ENCODE measurements at regions not wholly inside any gene's neighbourhood (a gene's known extent, or its start where the extent isn't known, plus 50 kb on each side); places are given as distances from the start of the nearest gene placed in this dataset.
A peak's percentile ranks its signal among the peaks of the same experiment; 100 is the strongest.

DNA sequence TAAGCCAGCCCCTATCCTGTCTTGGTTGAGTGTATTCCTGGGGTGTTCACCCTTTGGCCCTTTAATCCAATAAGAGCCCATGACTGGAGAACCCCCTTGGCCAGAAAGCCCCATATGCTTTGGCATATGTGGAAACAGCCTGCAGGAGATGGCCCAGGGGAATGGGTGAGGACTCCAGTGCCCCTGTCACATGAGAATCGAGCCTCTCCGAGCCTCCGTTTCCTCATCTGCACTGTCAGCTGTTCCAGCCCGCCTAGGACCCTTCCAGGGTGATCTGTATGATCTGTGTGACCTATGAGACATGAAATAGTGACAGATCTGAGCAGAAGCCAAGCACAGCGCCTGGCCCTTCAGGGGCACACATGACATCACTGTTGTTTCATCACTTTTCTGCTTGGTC is 300.7 kb downstream of the ZNF536 start:
- DNase-seq, result no peak

- DNase-seq, result peak; percentile 14
Observed at GRCh38 chr19:30671622-30672051, 299.5 kb downstream of the ZNF536 start.

GRCh38 chr19:30671367-30671619 is 299.1 kb downstream of the ZNF536 start:
- DNase-seq, result no peak

DNA sequence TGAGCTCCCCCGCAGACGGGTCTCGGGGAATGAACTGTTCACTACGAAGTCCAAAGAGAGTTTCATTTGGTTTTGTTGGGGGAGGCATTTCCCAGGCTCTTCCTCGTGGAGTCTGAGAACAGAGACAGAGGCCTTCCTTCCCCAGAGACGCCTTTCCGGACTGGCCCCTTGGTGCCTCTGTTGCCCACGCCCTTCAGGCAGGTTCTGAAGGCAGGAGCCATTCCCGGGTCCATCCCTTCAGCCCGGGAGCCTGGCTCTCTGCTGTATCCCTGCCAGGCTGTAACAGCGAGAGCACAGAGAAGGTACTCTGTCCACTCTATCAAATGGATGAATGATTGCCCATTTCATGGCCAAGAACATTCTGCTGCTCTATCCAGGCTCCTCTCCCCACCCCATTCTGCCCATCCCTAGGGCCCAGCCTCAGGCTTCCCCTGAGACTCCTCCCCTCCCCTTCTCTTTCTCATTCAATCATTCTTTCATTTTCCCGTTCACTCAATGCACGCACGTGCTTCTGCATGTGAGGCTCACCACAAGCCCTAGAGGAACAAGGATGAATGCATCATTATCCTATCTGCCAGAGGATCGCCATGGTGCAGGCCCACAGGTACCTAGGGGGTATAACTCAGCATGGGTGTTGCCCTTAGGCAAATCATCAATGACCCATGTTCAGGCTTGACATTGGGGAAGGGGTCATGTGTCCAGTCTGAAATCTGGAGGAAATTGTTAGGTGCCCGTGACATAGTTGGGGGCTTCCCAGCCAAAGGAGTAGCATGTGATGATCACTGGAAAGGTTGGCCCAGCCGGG is 298.6 kb downstream of the ZNF536 start:
- DNase-seq, result no peak

GRCh38 chr19:30670011-30670329 is 297.8 kb downstream of the ZNF536 start:
- no peak for DNase-seq

DNA sequence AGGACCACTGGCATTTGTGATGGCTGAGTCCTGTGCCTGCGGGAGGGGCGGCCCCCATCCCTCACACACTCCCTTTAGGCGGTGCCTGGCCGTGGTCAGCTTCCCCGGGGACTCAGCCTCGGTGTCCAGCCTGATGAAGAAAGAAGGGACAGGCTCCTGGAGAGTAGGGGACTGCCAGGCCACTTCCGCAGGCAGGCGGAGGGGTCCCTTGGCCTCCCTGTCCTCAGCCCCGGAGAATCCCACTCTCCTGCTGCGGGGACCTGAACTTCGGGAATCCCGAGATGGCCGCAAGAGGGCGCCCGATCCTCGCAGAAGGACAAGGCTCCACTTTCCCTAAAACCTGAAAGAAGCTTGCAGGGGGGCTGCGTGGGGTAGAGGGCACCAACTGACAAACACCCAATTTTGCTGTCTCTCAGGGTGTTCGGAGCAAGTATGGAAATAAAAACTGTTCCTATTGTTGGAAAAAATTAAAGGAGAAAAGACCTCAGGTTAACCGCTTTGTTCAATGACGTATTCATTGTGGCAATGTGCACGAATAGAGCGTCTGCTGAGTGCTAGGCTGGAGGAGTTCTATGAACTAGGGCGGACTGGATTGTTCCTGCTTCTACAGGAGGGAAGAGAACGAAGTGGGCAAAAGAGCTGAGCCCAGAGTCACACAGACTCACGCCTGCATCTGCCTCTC is 297.3 kb downstream of the ZNF536 start:
- peak; percentile 34 for DNase-seq

- DNase-seq, result no peak
Observed at GRCh38 chr19:30668521-30669155, 296.5 kb downstream of the ZNF536 start.

- no peak for DNase-seq
Observed at GRCh38 chr19:30667746-30668145, 295.6 kb downstream of the ZNF536 start.

GRCh38 chr19:30667227-30667626 is 295.0 kb downstream of the ZNF536 start:
- no peak for DNase-seq

DNA sequence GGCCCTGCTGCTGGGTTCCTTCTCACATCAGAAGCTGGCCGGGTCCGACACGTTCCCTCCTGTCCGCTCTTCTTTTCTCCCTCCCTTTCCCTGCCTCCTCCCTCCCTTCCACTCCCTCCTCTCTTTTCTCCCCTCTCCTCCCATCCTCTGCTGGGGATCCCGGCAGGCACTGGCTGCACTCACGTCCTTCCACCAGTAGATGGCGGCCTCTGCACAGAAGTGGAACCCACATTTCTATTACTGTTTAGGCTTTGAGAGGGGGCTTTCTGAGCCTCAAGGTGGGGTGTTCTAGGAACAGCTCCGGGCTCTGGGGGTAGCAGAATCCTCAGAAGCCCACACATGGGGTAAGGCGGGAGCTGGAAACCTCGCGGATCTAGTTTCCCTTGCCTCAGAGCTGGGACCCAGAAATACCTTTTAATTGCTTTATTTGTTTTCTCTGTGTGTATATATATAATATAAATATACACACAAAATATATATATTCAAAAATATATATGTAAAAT is 294.2 kb downstream of the ZNF536 start:
- DNase-seq, result peak; percentile 22

DNA sequence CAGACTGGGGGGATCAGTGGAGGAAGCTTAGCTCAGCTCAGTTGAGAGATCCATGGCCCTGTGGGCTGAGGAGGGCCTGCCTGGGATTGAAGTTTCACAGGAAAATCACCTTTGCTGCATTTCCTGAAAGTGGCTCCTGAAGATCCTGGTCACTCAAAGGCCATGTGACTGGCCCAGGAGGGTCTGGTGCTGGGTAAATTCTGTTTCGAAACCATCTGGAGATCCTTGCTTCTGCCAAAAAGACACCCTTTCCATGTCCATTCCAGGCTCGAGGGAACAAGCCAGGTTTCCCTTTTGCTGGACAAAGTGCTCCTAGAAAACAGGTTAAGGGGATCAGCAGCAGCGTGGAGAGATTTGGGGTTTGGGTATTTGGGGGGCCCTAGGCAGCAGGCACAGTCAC is 293.3 kb downstream of the ZNF536 start:
- DNase-seq, result no peak

- no peak for DNase-seq
Observed at GRCh38 chr19:30663611-30664174, 291.5 kb downstream of the ZNF536 start.

GRCh38 chr19:30662211-30662861 is 290.2 kb downstream of the ZNF536 start:
- peak; percentile 73 for DNase-seq

DNA sequence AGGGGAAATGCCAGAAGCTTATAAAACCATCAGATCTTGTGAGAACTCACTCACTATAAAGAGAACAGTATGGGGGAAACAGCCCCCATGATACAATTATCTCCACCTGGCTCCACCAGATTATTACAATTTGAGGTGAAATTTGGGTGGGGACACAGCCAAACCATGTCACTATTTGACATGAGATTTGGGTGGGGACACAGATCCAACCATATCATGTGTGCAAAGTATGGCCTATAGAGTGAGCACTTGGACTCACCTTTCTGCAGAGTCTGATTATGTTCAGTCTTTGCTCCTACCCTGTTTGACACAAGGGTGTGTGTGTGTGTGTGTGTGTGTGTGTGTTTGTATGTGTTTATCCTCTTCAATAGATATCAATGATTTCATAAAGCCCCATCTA is 287.5 kb downstream of the ZNF536 start:
- DNase-seq, result no peak

GRCh38 chr19:30656520-30657100 is 284.4 kb downstream of the ZNF536 start:
- DNase-seq, result no peak

DNA sequence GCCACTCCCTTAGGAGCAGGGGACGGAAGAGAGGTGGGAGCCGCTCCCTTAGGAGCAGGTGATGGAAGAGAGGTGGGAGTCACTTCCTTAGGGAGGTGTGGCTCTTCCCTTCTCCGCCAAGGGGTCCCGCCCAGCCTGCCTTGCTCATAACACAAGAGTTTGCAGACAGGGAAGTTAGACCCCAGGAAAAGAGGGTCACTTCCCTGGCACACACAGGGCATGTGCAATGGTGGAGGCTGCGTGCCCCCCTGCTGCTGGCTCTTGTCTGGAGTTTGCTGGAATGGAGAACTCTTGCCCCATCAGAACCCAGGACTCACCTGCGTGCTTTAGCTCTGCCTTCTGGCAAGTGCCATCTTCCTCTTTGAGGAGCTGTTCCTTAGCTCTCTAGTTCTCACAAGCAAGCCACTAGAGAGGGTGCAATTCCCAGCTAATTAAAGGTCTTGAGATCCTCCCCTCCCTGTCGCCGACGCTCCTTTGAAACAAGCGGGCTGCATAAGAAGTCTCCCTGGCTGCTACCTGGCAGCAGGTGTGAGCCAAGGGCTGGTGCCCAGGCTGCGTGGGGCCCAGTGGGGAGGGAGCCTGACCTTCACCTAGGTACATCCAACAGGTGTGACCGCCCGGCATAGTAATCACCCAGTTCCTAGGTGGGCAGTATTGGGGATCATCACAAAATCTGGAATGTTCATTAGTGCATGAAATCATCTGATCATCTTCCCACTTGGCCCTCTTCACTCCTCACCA is 281.6 kb downstream of the ZNF536 start:
- no peak for DNase-seq

GRCh38 chr19:30652751-30653150 is 280.6 kb downstream of the ZNF536 start:
- no peak for DNase-seq

DNA sequence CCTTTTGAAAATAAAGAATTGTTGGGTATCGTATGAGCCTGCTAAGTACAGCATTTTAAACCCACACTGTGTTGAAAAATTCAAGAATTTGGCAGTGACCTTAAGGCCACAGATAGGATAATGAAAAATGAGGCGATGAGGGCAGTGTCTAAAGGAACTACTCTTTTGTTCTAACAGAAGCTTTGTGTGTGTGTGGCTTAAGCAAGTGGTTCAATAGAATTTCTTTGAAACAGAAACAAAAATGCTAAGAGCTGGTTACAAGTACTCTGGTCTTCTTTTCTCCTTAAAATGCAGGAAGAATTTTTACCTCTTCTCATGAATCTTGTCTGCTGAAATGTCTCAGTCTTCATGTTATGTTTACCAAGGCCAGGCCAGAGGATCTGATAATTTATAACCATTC is 279.5 kb downstream of the ZNF536 start:
- DNase-seq, result no peak

DNA sequence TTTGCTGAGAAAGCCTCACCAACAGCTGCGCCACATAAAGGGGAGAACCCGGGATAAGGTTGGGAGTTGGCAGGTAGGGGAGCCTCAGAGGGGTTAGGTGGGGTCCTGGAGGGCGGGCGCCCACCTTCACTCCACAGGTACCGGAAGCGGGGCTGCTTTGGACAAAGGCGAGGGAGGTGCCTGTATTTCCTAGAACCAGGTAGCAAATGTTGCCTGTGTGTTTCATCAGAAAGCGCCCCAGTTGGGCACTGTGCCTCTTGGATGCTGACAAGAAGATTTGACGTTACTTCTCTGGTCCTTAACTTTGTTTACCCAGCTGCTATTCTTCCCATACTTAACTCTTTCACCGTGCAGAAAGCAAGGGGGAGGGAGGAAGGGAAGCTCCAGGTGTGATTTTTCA is 278.9 kb downstream of the ZNF536 start:
- DNase-seq, result no peak

DNA sequence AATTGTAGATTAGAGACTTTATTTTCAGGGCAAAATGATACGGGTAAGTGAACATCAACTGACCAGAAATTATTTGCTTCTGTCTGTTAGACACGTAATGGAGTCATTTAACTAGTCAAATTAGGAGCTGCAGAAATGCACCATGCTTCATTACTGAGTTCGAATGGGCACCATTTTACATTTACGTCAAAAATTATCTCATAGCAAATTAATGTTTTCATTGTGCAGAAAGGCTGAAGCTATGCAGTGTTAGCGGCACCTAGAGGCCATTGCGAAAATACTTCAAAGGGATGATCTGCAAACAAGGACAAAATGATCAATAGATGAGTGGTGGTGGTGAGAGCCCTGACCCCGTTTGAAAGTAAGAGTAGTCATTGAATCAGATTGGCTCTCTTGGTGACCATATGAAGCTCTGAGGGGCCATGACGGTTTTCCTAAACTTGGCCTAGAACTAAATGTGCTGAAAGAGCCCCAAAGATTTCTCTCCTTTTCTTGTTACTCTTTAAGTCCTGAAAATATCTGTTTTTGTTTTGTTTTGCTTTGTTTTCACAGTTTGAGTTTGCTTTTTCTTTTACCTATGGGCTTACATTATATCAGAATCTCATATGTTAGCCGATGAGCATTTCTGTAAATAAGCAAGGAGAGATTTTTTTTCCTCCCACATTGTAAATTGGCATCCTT is 277.9 kb downstream of the ZNF536 start:
- peak; percentile 64 for DNase-seq
